ENCODE measurements at regions not wholly inside any gene's neighbourhood (a gene's known extent, or its start where the extent isn't known, plus 50 kb on each side); places are given as distances from the start of the nearest gene placed in this dataset.

DNA sequence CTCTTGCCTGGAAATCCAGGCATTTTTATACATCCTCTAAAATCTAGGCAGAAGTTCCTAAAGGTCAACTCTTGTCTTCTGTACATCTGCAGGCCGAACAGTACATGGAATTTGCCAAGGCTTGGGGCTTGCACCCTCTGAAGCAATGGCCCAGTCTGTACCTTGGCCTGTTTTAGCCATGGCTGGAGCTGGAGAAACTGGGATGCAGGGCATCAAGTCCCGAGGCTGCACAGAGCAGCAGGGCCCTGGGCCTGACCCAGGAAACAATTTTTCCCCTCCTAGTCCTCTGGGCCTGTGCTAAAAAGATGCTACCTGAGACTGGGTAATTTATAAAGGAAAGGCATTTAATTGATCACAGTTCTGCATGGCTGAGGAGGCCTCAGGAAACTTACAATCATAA, 520.8 kb upstream of the MIR17HG start:
- no peak overlapping the region for H3K9ac ChIP-seq (ENCODE audit: insufficient read depth in 1 of 2, low read depth in 2 of 2, low read length in 2 of 2)
- ChIA-PET POLR2A (no interaction called here), CTCF (ENCODE audit: low intra/inter-chr PET ratio) (no interaction called here)
- DNase-seq (ENCODE audit: extremely low read depth in 1 of 4, low spot score in 3 of 4) = no peak
- H3K36me3 ChIP-seq (ENCODE audit: control insufficient read depth, insufficient read depth, low read length) = no peaks in the 10 kb centered on the region
- no peak overlapping the region for H2AFZ ChIP-seq (ENCODE audit: low read depth, low read length)
- no TSS peak for BruUV-seq (replicated peaks)
- H3K27ac ChIP-seq (ENCODE audit: extremely low read depth, low read depth, low read length) = no peak overlapping the region
- no peaks in the 10 kb centered on the region for H3K4me1 ChIP-seq (replicated peaks in 1 of 2; ENCODE audit: control insufficient read depth in 2 of 2, insufficient read depth in 2 of 2, low read length in 2 of 2)
- no peak; the same call in 2 of the 3 replicates for ATAC-seq
- no peaks in the 10 kb centered on the region for H4K20me1 ChIP-seq (replicated peaks; ENCODE audit: control insufficient read depth, insufficient read depth, low read length)
- intact Hi-C loops (cut with micrococcal nuclease) = no loop called here
- H3K27me3 ChIP-seq (ENCODE audit: control insufficient read depth in 2 of 2, insufficient read depth in 2 of 2, low read length in 2 of 2) = no peaks in the 10 kb centered on the region
- no peak for FAIRE-seq
- H3K9me1 ChIP-seq (ENCODE audit: control insufficient read depth, insufficient read depth, low read length) = no peaks in the 10 kb centered on the region
- TF ChIP-seq IRF2 (CRISPR knock-in tag; IDR thresholded peaks at IDR 0.05) (0 out of 2 replicates have a peak, but pooled peaks have one; percentile 78), TCF7L2 (IDR thresholded peaks at IDR 0.05; ENCODE audit: low read depth, low read length) (no peak)
- WGBS (ENCODE audit: insufficient coverage, low coverage, missing lambda C conversion rate) = 0% methylated on average over 2 of the region's 2 CpGs
- no peak overlapping the region for H3K4me2 ChIP-seq (ENCODE audit: insufficient read depth, low read length)
- H3K79me2 ChIP-seq (ENCODE audit: control insufficient read depth, insufficient read depth, low read length) = no peaks in the 10 kb centered on the region
- in situ Hi-C loops (cut with MboI) = no loop called here
- no peak overlapping the region for H3K4me3 ChIP-seq
- H3K9me3 ChIP-seq (replicated peaks; ENCODE audit: control insufficient read depth, insufficient read depth, low read depth, low read length) = peaks cover 4% of the 10 kb centered on the region; the same call in 1 of the 2 replicates

DNA sequence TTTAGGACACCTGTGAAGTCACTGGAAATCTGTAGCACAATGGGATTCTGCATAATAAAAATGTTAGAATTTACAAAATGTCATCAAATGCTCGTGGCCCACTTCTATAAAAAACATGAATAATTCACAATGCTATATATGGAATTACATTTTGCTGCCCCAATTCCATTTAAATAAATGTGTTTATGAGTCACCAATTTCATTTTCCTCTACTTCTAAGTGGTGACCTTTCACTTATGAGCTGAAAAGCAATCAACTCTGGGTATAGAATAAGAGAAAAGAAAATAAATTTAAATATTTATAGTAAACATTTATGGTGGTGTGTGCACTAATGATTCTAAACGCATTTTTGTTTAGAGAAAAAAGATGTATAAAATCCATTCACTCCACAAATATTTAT, 516.7 kb upstream of the MIR17HG start:
- H4K20me1 ChIP-seq (replicated peaks; ENCODE audit: control insufficient read depth, insufficient read depth, low read length) = no peaks in the 10 kb centered on the region
- ATAC-seq (no peak), DNase-seq (ENCODE audit: extremely low read depth in 1 of 4, low spot score in 3 of 4) (no peak), FAIRE-seq (no peak)
- POLR2A ChIA-PET = no interaction called here
- no peak overlapping the region for H3K4me2 ChIP-seq (ENCODE audit: insufficient read depth, low read length)
- H3K9me1 ChIP-seq (ENCODE audit: control insufficient read depth, insufficient read depth, low read length) = no peaks in the 10 kb centered on the region
- WGBS (ENCODE audit: insufficient coverage, low coverage, missing lambda C conversion rate) = under 1% methylated on average over 2 of the region's 2 CpGs
- H3K36me3 ChIP-seq (ENCODE audit: control insufficient read depth, insufficient read depth, low read length) = no peaks in the 10 kb centered on the region
- in situ Hi-C loops (cut with MboI) (no loop called here), intact Hi-C loops (cut with micrococcal nuclease) (no loop called here)
- H3K4me1 ChIP-seq (replicated peaks in 1 of 2; ENCODE audit: control insufficient read depth in 2 of 2, insufficient read depth in 2 of 2, low read length in 2 of 2) = no peaks in the 10 kb centered on the region
- peaks cover 2% of the 10 kb centered on the region; the same call in 1 of the 2 replicates for H3K9me3 ChIP-seq (replicated peaks; ENCODE audit: control insufficient read depth, insufficient read depth, low read depth, low read length)
- no peak overlapping the region for H3K4me3 ChIP-seq
- no peak overlapping the region for H3K9ac ChIP-seq (ENCODE audit: insufficient read depth in 1 of 2, low read depth in 2 of 2, low read length in 2 of 2)
- no peak overlapping the region for H2AFZ ChIP-seq (ENCODE audit: low read depth, low read length)
- H3K27ac ChIP-seq (ENCODE audit: extremely low read depth, low read depth, low read length) = no peak overlapping the region
- no peaks in the 10 kb centered on the region for H3K79me2 ChIP-seq (ENCODE audit: control insufficient read depth, insufficient read depth, low read length)
- CTCF ChIA-PET (ENCODE audit: low intra/inter-chr PET ratio) = no interaction called here
- 0 out of 4 replicates have a peak, but pooled peaks of 1 of the 2 experiments have one; percentile 27 for TF ChIP-seq TBL1XR1 (IDR thresholded peaks at IDR 0.05; ENCODE audit: low read length in 2 of 2)
- TF ChIP-seq ZBTB8A (IDR thresholded peaks at IDR 0.05; ENCODE audit: partially characterized antibody) = no peak
- TF ChIP-seq PCBP1 (IDR thresholded peaks at IDR 0.05; ENCODE audit: low read depth, low read length, poor library complexity, severe bottlenecking) = no peak
- TF ChIP-seq TFAM (CRISPR knock-in tag; conservative IDR thresholded peaks at IDR 0.05) = peak; percentile 92; the same call in 1 of the 2 replicates
- TF ChIP-seq ZNF507 (tag; conservative IDR thresholded peaks at IDR 0.05) = peak; percentile 41; the same call in 1 of the 2 replicates
- no TSS peak for BruUV-seq (replicated peaks)
- no peaks in the 10 kb centered on the region for H3K27me3 ChIP-seq (ENCODE audit: control insufficient read depth in 2 of 2, insufficient read depth in 2 of 2, low read length in 2 of 2)

Measured in K562 (cell line).